ENCODE measurements at regions not wholly inside any gene's neighbourhood (a gene's known extent, or its start where the extent isn't known, plus 50 kb on each side); places are given as distances from the start of the nearest gene placed in this dataset.

DNA sequence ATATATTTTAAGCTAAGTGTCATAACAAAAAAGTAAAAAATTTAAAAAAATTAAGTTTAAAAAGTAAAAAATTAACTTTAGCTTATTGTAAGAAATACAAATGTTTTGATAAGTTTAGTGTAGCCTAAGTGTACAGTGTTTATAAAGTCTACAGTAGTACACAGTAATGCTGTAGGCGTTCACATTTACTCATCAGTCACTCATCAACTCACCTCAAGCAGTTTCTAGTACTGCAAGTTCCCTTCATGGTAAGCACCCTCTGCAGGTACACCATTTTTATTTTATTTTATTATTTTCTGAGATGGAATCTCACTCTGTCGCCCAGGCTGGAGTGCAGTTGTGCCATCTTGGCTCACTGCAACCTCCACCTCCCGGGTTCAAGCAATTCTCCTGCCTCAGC, 316.0 kb downstream of the FGFR2 start:
- Mint-ChIP-seq H3K4me3 (no peak overlapping the region), H3K27ac (ENCODE audit: unreplicated experiment) (no peak overlapping the region), H3K36me3 (ENCODE audit: low read depth) (no peaks in the 10 kb centered on the region), H3K9me3 (peaks cover 2% of the 10 kb centered on the region), H3K4me1 (peaks cover 15% of the 10 kb centered on the region), H3K27me3 (ENCODE audit: low read depth) (no peaks in the 10 kb centered on the region)
- no peak for DNase-seq (ENCODE audit: low read depth, low spot score)
- no peak for TF ChIP-seq CTCF (conservative IDR thresholded peaks at IDR 0.05)

GRCh38 chr10:121282797-121283515, 315.3 kb downstream of the FGFR2 start:
- Mint-ChIP-seq H3K4me1 (peaks cover 17% of the 10 kb centered on the region), H3K9me3 (peaks cover 2% of the 10 kb centered on the region), H3K4me3 (no peak overlapping the region), H3K27ac (ENCODE audit: unreplicated experiment) (no peak overlapping the region), H3K27me3 (ENCODE audit: low read depth) (no peaks in the 10 kb centered on the region), H3K36me3 (ENCODE audit: low read depth) (no peaks in the 10 kb centered on the region)
- TF ChIP-seq CTCF (conservative IDR thresholded peaks at IDR 0.05) = no peak
- DNase-seq (ENCODE audit: low read depth, low spot score) = no peak

DNA sequence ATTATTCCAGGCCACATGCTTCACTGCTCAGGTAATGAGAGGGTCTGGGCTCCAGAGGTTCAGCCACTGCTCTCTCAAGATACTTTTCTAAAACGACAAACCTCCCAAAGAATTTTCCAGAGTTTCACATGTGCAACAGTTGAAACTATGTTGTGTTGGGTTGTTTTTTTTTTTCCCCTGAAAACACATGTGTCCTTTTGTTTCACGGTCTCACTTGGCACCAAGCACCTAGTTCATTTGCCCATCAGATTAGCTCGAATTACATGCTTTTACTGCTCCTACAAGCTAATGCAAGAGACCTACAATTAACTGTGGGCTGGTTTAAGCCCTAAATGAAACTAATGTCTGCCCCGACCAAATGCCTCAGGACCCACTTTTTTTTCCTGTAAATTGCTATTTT, 313.3 kb downstream of the FGFR2 start:
- H3K36me3 Mint-ChIP-seq (ENCODE audit: low read depth) = no peaks in the 10 kb centered on the region
- TF ChIP-seq CTCF (conservative IDR thresholded peaks at IDR 0.05) = no peak
- no peaks in the 10 kb centered on the region for H3K9me3 Mint-ChIP-seq
- no peak overlapping the region for H3K4me3 Mint-ChIP-seq
- DNase-seq (ENCODE audit: low read depth, low spot score) = no peak
- no peak overlapping the region for H3K27ac Mint-ChIP-seq (ENCODE audit: unreplicated experiment)
- peaks cover 32% of the 10 kb centered on the region for H3K4me1 Mint-ChIP-seq
- H3K27me3 Mint-ChIP-seq (ENCODE audit: low read depth) = no peaks in the 10 kb centered on the region

DNA sequence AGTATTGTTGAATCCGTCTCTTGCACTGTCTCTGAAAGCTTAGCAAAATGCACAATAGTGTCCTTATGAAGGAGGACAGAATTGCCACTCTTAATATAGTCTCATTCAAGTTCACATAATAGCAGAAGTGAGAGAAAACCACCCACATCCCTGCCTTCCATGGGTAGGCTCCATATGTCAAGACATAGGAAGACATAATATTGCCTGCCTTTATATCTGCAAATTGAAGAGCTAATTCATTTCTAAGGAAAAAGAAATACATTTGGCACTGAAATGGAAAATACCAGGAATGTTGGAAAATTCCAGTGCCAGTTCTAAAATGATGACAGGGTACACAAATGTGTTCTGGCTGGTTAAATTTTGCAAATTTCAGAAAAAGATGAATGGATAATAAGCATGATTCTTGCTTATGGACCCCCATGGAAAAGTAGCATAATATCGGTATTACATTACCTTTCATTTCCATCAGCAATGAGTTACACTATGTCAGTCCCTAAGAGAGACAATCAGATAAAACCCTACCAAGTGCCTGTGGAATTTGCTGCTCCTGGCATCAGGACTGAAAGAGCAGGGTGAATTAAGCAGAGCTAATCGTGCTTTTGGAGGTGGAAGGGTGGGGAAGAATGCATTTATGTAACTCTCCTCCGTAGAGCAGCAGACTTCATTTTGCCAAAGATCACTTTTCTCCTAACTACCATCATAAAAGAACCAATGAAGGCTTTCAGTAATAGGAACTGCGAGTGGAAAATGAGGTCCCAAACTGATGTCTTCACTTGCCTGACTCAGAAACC, 312.6 kb downstream of the FGFR2 start:
- Mint-ChIP-seq H3K27ac (ENCODE audit: unreplicated experiment) (no peak overlapping the region), H3K9me3 (no peaks in the 10 kb centered on the region), H3K27me3 (ENCODE audit: low read depth) (no peaks in the 10 kb centered on the region), H3K4me1 (peaks cover 32% of the 10 kb centered on the region), H3K36me3 (ENCODE audit: low read depth) (no peaks in the 10 kb centered on the region), H3K4me3 (no peak overlapping the region)
- no peak for DNase-seq (ENCODE audit: low read depth, low spot score)
- TF ChIP-seq CTCF (conservative IDR thresholded peaks at IDR 0.05) = no peak

- H3K4me3 Mint-ChIP-seq = no peak overlapping the region
- no peaks in the 10 kb centered on the region for H3K27me3 Mint-ChIP-seq (ENCODE audit: low read depth)
- H3K4me1 Mint-ChIP-seq = peaks cover 36% of the 10 kb centered on the region
- no peaks in the 10 kb centered on the region for H3K9me3 Mint-ChIP-seq
- no peak for TF ChIP-seq CTCF (conservative IDR thresholded peaks at IDR 0.05)
- H3K36me3 Mint-ChIP-seq (ENCODE audit: low read depth) = no peaks in the 10 kb centered on the region
- no peak for DNase-seq (ENCODE audit: low read depth, low spot score)
- no peak overlapping the region for H3K27ac Mint-ChIP-seq (ENCODE audit: unreplicated experiment)
Observed at GRCh38 chr10:121288011-121288410, 310.2 kb downstream of the FGFR2 start.
